GM18951 (cell line): ENCODE measurements at regions not wholly inside any gene's neighbourhood (a gene's known extent, or its start where the extent isn't known, plus 50 kb on each side); places are given as distances from the start of the nearest gene placed in this dataset.

Experiments
- POLR2A ChIP-seq: IDR thresholded peaks from 4 replicates; pipeline ENCODE4 v1.6.1; 2011; ENCODE audit warnings: mild to moderate bottlenecking; ENCODE audit not compliant: insufficient read length, insufficient read depth; ENCODE audit errors: extremely low read depth
- in situ Hi-C: fragments of 300-500 bp; cut with MboI; formaldehyde crosslinking; loops from one replicate; pipeline ENCODE4 v1.12.0; 2022; ENCODE audit warnings: low sequenced_read_pairs, mixed read lengths, inconsistent platforms; ENCODE audit not compliant: unreplicated experiment

- TF ChIP-seq POLR2A, result no peak
- in situ Hi-C loops, result no loop called here
Observed at GRCh38 chr15:46296002-46296401, 661.2 kb downstream of the SQOR start.

GRCh38 chr15:46296797-46297196, 662.0 kb downstream of the SQOR start:
- in situ Hi-C loops, result no loop called here
- no peak for TF ChIP-seq POLR2A

- in situ Hi-C loops, result no loop called here
- TF ChIP-seq POLR2A, result no peak
Observed at GRCh38 chr15:46297766-46298165, 662.9 kb downstream of the SQOR start.

GRCh38 chr15:46300716-46301115, 665.9 kb downstream of the SQOR start:
- in situ Hi-C loops, result loop anchor here (25.0 kb wide), 1 partner anchor 588 kb away; no protein-coding TSS in a partner anchor
- TF ChIP-seq POLR2A, result no peak

- in situ Hi-C loops, result loop anchor here (25.0 kb wide), 1 partner anchor 589 kb away; no protein-coding TSS in a partner anchor
- no peak for TF ChIP-seq POLR2A
Observed at GRCh38 chr15:46301291-46301690, 666.5 kb downstream of the SQOR start.

- in situ Hi-C loops, result loop anchor here (25.0 kb wide), 1 partner anchor 590 kb away; no protein-coding TSS in a partner anchor
- TF ChIP-seq POLR2A, result no peak
Observed at GRCh38 chr15:46301826-46302225, 667.0 kb downstream of the SQOR start.

- no peak for TF ChIP-seq POLR2A
- in situ Hi-C loops, result loop anchor here (25.0 kb wide), 1 partner anchor 592 kb away; no protein-coding TSS in a partner anchor
Observed at GRCh38 chr15:46304321-46304720, 669.5 kb downstream of the SQOR start.

- in situ Hi-C loops, result loop anchor here (25.0 kb wide), 1 partner anchor 595 kb away; no protein-coding TSS in a partner anchor
- TF ChIP-seq POLR2A, result no peak
Observed at GRCh38 chr15:46307746-46308145, 672.9 kb downstream of the SQOR start.

GRCh38 chr15:46309914-46310313, 675.1 kb downstream of the SQOR start:
- in situ Hi-C loops, result loop anchor here (25.0 kb wide), 1 partner anchor 598 kb away; no protein-coding TSS in a partner anchor
- no peak for TF ChIP-seq POLR2A

- in situ Hi-C loops, result loop anchor here (25.0 kb wide), 1 partner anchor 600 kb away; no protein-coding TSS in a partner anchor
- TF ChIP-seq POLR2A, result no peak
Observed at GRCh38 chr15:46312133-46312740, 677.4 kb downstream of the SQOR start.

GRCh38 chr15:46315434-46315833, 680.6 kb downstream of the SQOR start:
- no peak for TF ChIP-seq POLR2A
- in situ Hi-C loops, result loop anchor here (25.0 kb wide), 1 partner anchor 603 kb away; no protein-coding TSS in a partner anchor

- in situ Hi-C loops, result loop anchor here (25.0 kb wide), 1 partner anchor 604 kb away; no protein-coding TSS in a partner anchor
- no peak for TF ChIP-seq POLR2A
Observed at GRCh38 chr15:46316024-46316423, 681.2 kb downstream of the SQOR start.

GRCh38 chr15:46317029-46317428, 682.2 kb downstream of the SQOR start:
- in situ Hi-C loops, result loop anchor here (25.0 kb wide), 1 partner anchor 605 kb away; no protein-coding TSS in a partner anchor

GRCh38 chr15:46322753-46323152, 687.9 kb downstream of the SQOR start:
- no peak for TF ChIP-seq POLR2A
- in situ Hi-C loops, result loop anchor here (25.0 kb wide), 1 partner anchor 610 kb away; no protein-coding TSS in a partner anchor

More at GRCh38 chr15:46317029-46317428, 682.2 kb downstream of the SQOR start:
- no peak for TF ChIP-seq POLR2A
